NCI-H1105 treated with DMSO at 0.1 percent for 48 hours (cell line): ENCODE measurements at regions not wholly inside any gene's neighbourhood (a gene's known extent, or its start where the extent isn't known, plus 50 kb on each side); places are given as distances from the start of the nearest gene placed in this dataset.

Experiments
- DNase-seq: peaks from one replicate; lab custom pipeline; 2025; lab: John Stamatoyannopoulos, UW

- no peak for DNase-seq
Observed at GRCh38 chr5:53825926-53826325, 265.5 kb downstream of the NDUFS4 start.

- no peak for DNase-seq
Observed at GRCh38 chr5:53826504-53826903, 266.1 kb downstream of the NDUFS4 start.

DNA sequence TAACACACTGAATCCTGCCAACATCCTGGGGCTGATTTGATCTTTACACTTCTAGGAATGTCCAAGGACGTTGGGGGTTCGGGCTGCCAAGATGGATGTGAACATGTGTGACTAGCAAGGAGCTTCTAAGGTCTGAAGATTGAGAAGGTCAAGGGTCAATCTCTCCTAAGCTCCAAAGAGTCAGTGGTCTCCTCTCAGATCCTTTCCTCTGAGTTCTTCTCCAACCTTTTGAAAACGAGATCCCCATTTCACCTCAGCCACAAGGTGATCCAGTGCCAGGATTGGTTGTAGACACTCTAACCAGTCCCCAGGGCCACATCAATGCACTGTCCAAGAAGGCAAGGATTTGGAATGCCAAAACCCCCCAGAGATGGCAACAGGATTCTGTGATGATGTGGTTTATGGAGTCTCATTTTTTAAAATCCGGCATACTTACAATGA, 266.8 kb downstream of the NDUFS4 start:
- no peak for DNase-seq

GRCh38 chr5:53831496-53831895, 271.1 kb downstream of the NDUFS4 start:
- no peak for DNase-seq
